ENCODE measurements at regions not wholly inside any gene's neighbourhood (a gene's known extent, or its start where the extent isn't known, plus 50 kb on each side); places are given as distances from the start of the nearest gene placed in this dataset.

GRCh38 chr13:103618151-103618550 lies 551.9 kb upstream of the SLC10A2 start (continued):
- no peak for TF ChIP-seq CHD7 (IDR thresholded peaks at IDR 0.05; ENCODE audit: insufficient replicate concordance, low read length)
- TF ChIP-seq E2F6 (IDR thresholded peaks at IDR 0.05), result no peak
- no peak for TF ChIP-seq ZNF274 (IDR thresholded peaks at IDR 0.05; ENCODE audit: borderline replicate concordance, extremely low read depth, low read length)
- no peak for TF ChIP-seq EZH2 (IDR thresholded peaks at IDR 0.05; ENCODE audit: low read depth, low read length, severe bottlenecking)
- TF ChIP-seq HDAC2 (IDR thresholded peaks at IDR 0.05; ENCODE audit: borderline replicate concordance in 1 of 2, low read depth in 2 of 2, low read length in 2 of 2), result no peak
- no peak for TF ChIP-seq KDM4A (IDR thresholded peaks at IDR 0.05; ENCODE audit: low read depth, low read length, severe bottlenecking)
- no peak for TF ChIP-seq POLR2AphosphoS5 (IDR thresholded peaks at IDR 0.05; ENCODE audit: low read depth, low read length)
